Activated CD8-positive, alpha-beta T cell treated with anti-CD3 and anti-CD28 coated beads for 36 hours (primary cell): ENCODE measurements at regions not wholly inside any gene's neighbourhood (a gene's known extent, or its start where the extent isn't known, plus 50 kb on each side); places are given as distances from the start of the nearest gene placed in this dataset.

Experiments
- ATAC-seq: fragments of 200-7000 bp; cut with Tn5 transposase; one replicate; pipeline ENCODE4 v1.10.0; 2021; ENCODE audit warnings: mild to moderate bottlenecking, moderate library complexity
- CTCF ChIA-PET: fragments of 350-600 bp; sonication (Branson Sonifier 250); formaldehyde crosslinking; loops from one replicate; lab custom pipeline; 2021; ENCODE audit warnings: antibody characterized with exemption; lab: Charles Lee
- POLR2A ChIA-PET: fragments of 350-600 bp; sonication (Branson Sonifier 250); formaldehyde crosslinking; loops from one replicate; lab custom pipeline; 2021; ENCODE audit warnings: antibody characterized with exemption; lab: Charles Lee
- DNase-seq: peaks from one replicate; pipeline ENCODE4 v3.0.0-alpha.2; 2020
- H3K27ac Mint-ChIP-seq: one replicate; pipeline ENCODE4 v1.8.0; 2021; ENCODE audit warnings: mild to moderate bottlenecking, mixed read lengths
- H3K27me3 Mint-ChIP-seq: one replicate; pipeline ENCODE4 v1.8.0; 2021; ENCODE audit warnings: mixed read lengths
- H3K36me3 Mint-ChIP-seq: one replicate; pipeline ENCODE4 v1.8.0; 2021; ENCODE audit warnings: low read depth, mixed read lengths
- H3K4me1 Mint-ChIP-seq: one replicate; pipeline ENCODE4 v1.8.0; 2021; ENCODE audit warnings: low read depth, mixed read lengths
- H3K4me3 Mint-ChIP-seq: one replicate; pipeline ENCODE4 v1.8.0; 2021; ENCODE audit warnings: mild to moderate bottlenecking, moderate library complexity, mixed read lengths
- H3K9me3 Mint-ChIP-seq: one replicate; pipeline ENCODE4 v1.8.0; 2021; ENCODE audit warnings: mixed read lengths
- intact Hi-C: fragments of 100-400 bp; cut with micrococcal nuclease; formaldehyde crosslinking; loops from one replicate; pipeline ENCODE4 v1.10.0; 2022
- TF ChIP-seq, protein P1 (sequence below): fragments of 200-600 bp; IDR thresholded peaks from one replicate; pipeline ENCODE4 v1.8.0; 2022; ENCODE audit warnings: antibody characterized with exemption, mild to moderate bottlenecking

DNA sequence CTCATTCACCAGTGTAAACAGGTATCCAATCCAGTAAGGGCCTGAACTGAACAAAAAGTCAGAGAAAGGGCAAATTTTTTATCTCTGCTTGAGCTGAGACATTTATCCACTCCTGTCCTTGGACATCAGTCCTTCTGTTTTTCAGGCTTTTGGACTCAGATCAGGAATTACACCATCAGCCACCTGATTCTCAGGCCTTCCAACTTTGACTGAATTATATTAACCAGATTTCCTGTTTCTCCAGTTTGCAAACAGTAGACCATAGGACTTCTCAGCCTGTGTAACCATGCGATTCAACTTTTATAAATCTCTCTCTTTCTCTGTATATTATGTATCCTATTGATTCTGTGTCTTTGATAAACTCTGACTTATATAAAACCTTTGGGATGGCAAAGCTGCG is 289.3 kb upstream of the CDH2 start:
- ChIA-PET POLR2A (no interaction called here), CTCF (no interaction called here)
- Mint-ChIP-seq H3K4me3 (no peak overlapping the region), H3K9me3 (peaks cover 4% of the 10 kb centered on the region), H3K36me3 (no peaks in the 10 kb centered on the region), H3K27me3 (no peaks in the 10 kb centered on the region), H3K27ac (no peak overlapping the region), H3K4me1 (no peaks in the 10 kb centered on the region)
- TF ChIP-seq, protein P1, sequence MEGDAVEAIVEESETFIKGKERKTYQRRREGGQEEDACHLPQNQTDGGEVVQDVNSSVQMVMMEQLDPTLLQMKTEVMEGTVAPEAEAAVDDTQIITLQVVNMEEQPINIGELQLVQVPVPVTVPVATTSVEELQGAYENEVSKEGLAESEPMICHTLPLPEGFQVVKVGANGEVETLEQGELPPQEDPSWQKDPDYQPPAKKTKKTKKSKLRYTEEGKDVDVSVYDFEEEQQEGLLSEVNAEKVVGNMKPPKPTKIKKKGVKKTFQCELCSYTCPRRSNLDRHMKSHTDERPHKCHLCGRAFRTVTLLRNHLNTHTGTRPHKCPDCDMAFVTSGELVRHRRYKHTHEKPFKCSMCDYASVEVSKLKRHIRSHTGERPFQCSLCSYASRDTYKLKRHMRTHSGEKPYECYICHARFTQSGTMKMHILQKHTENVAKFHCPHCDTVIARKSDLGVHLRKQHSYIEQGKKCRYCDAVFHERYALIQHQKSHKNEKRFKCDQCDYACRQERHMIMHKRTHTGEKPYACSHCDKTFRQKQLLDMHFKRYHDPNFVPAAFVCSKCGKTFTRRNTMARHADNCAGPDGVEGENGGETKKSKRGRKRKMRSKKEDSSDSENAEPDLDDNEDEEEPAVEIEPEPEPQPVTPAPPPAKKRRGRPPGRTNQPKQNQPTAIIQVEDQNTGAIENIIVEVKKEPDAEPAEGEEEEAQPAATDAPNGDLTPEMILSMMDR = no peak
- intact Hi-C loops = no loop called here
- DNase-seq (no peak), ATAC-seq (no peak)

DNA sequence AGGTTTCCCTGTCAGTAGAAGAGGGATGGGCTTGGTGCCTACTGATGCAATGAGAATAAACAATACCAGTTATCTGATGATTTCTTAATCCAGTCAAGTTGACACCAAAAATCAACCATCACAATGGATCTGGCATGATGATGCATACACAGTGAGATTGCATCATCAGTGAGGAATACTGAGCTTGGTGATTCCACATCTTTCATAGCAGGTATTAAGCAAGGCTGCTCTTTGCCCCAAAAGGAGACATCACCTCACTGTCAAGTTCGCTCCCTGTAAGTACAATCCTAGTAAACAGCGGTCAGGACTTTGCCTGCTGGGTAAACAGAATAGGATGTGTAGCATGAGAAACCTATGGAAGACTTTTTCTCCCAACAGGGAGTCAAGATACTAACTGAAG is 282.7 kb upstream of the CDH2 start:
- no peaks in the 10 kb centered on the region for H3K27me3 Mint-ChIP-seq
- ChIA-PET CTCF (no interaction called here), POLR2A (no interaction called here)
- intact Hi-C loops = no loop called here
- no peak overlapping the region for H3K27ac Mint-ChIP-seq
- no peak for DNase-seq
- ATAC-seq = no peak
- peaks cover 2% of the 10 kb centered on the region for H3K9me3 Mint-ChIP-seq
- TF ChIP-seq, protein P1 = no peak
- H3K4me1 Mint-ChIP-seq = no peaks in the 10 kb centered on the region
- no peak overlapping the region for H3K4me3 Mint-ChIP-seq
- no peaks in the 10 kb centered on the region for H3K36me3 Mint-ChIP-seq

DNA sequence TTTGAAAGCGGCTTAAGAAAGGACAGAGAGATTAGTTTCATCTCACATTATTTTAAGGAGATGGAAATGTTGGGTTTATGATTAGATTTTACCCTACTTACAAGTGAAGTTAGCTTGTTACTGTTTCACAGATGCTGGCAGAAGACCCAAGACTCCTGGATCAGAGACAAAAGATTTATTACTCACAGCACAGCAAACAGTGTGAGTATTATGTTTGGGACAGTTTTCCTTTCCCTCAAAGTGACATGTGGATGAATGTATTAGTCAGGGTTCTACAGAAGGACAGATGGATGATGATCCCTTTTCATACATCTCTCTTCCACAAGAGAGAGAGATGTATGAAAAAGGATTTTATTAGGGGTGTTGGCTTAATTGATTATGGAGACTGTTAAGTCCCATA is 281.8 kb upstream of the CDH2 start:
- H3K4me1 Mint-ChIP-seq = no peaks in the 10 kb centered on the region
- ATAC-seq (no peak), DNase-seq (no peak)
- no peaks in the 10 kb centered on the region for H3K36me3 Mint-ChIP-seq
- intact Hi-C loops = no loop called here
- POLR2A ChIA-PET = no interaction called here
- H3K27ac Mint-ChIP-seq = no peak overlapping the region
- CTCF ChIA-PET = no interaction called here
- peaks cover 2% of the 10 kb centered on the region for H3K9me3 Mint-ChIP-seq
- no peaks in the 10 kb centered on the region for H3K27me3 Mint-ChIP-seq
- H3K4me3 Mint-ChIP-seq = no peak overlapping the region
- TF ChIP-seq, protein P1 = no peak

DNA sequence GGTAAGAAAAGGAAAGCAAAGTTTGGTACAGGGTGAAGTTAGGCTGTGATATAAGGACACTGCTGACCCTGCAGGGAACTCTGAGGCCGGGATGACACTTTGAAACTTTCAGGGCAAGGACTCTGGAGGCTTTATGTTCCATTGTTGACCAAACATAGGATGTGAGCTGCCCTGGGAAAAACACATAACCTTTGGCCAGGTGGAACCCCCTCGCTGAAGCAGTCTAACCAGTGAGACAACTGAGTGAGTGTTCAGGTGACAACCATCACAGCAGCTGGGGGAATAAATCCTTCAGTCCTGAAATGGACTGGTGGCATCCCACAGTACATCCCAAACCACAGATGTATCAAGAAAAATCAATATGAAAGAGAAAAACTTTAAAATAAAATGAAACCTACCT is 280.9 kb upstream of the CDH2 start:
- ATAC-seq (no peak), DNase-seq (no peak)
- Mint-ChIP-seq H3K27ac (no peak overlapping the region), H3K9me3 (peaks cover 6% of the 10 kb centered on the region), H3K27me3 (no peaks in the 10 kb centered on the region), H3K36me3 (no peaks in the 10 kb centered on the region), H3K4me3 (no peak overlapping the region), H3K4me1 (no peaks in the 10 kb centered on the region)
- ChIA-PET POLR2A (no interaction called here), CTCF (no interaction called here)
- intact Hi-C loops = no loop called here
- TF ChIP-seq, protein P1 = no peak

DNA sequence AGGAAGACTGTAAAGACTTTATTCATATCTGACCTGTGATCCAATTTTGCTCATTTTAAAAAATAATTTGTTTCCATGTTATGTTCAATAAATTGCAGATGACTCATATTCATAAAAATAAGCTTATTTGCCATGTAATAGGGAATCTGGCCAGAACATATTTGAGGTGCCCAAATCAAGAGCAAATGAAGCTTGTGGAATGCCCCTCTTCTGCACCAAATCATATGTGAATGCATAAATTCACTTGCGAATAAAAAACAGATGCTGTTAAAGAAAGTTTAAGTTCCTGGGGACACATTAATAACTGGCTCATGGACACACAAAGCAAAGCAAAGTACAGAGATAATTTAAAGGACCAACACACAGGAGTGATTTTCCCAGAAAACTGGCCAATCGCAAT is 279.0 kb upstream of the CDH2 start:
- H3K27ac Mint-ChIP-seq = no peak overlapping the region
- no peak overlapping the region for H3K4me3 Mint-ChIP-seq
- intact Hi-C loops = no loop called here
- ChIA-PET POLR2A (no interaction called here), CTCF (no interaction called here)
- no peak for ATAC-seq
- H3K36me3 Mint-ChIP-seq = no peaks in the 10 kb centered on the region
- TF ChIP-seq, protein P1 = no peak
- H3K27me3 Mint-ChIP-seq = no peaks in the 10 kb centered on the region
- peaks cover 9% of the 10 kb centered on the region for H3K9me3 Mint-ChIP-seq
- H3K4me1 Mint-ChIP-seq = no peaks in the 10 kb centered on the region
- no peak for DNase-seq
